NCI-H2227 (cell line): ENCODE measurements at regions not wholly inside any gene's neighbourhood (a gene's known extent, or its start where the extent isn't known, plus 50 kb on each side); places are given as distances from the start of the nearest gene placed in this dataset.
A peak's percentile ranks its signal among the peaks of the same experiment; 100 is the strongest.

ENCODE experiments used
- DNase-seq: peaks from one replicate; lab custom pipeline; 2025; ENCODE audit not compliant: unreplicated experiment; lab: John Stamatoyannopoulos, UW

GRCh38 chr1:163872067-163872466 lies 550.3 kb downstream of the NUF2 start:
- no peak for DNase-seq

- no peak for DNase-seq
Measured at GRCh38 chr1:163874070-163874469, 552.3 kb downstream of the NUF2 start.

- DNase-seq = no peak
Measured at GRCh38 chr1:163875200-163875926, 553.6 kb downstream of the NUF2 start.

GRCh38 chr1:163875927-163876320 lies 554.2 kb downstream of the NUF2 start:
- peak; percentile 11 for DNase-seq

- DNase-seq = no peak
Measured at GRCh38 chr1:163876546-163876945, 554.8 kb downstream of the NUF2 start.

GRCh38 chr1:163877016-163877415 lies 555.3 kb downstream of the NUF2 start:
- DNase-seq = no peak

GRCh38 chr1:163885510-163885909 lies 563.8 kb downstream of the NUF2 start:
- no peak for DNase-seq

- DNase-seq = no peak
Measured at GRCh38 chr1:163896001-163896400, 574.2 kb downstream of the NUF2 start.

GRCh38 chr1:163897412-163898155 lies 575.8 kb downstream of the NUF2 start:
- no peak for DNase-seq

GRCh38 chr1:163906283-163906682 lies 584.5 kb downstream of the NUF2 start:
- DNase-seq = no peak

GRCh38 chr1:163912170-163912884 lies 590.6 kb downstream of the NUF2 start:
- no peak for DNase-seq

- no peak for DNase-seq
Measured at GRCh38 chr1:163914785-163915413, 593.1 kb downstream of the NUF2 start.

GRCh38 chr1:163922743-163923201 lies 601.0 kb downstream of the NUF2 start:
- no peak for DNase-seq

GRCh38 chr1:163924041-163924440 lies 602.3 kb downstream of the NUF2 start:
- DNase-seq = no peak

- DNase-seq = no peak
Measured at GRCh38 chr1:163927493-163927892, 605.7 kb downstream of the NUF2 start.

GRCh38 chr1:163928069-163928468 lies 606.3 kb downstream of the NUF2 start:
- DNase-seq = no peak

GRCh38 chr1:163928651-163929050 lies 606.9 kb downstream of the NUF2 start:
- no peak for DNase-seq

- DNase-seq = no peak
Measured at GRCh38 chr1:163932901-163933300, 611.1 kb downstream of the NUF2 start.

GRCh38 chr1:163933437-163933836 lies 611.7 kb downstream of the NUF2 start:
- no peak for DNase-seq

- DNase-seq = no peak
Measured at GRCh38 chr1:163935738-163936374, 614.1 kb downstream of the NUF2 start.

GRCh38 chr1:163959622-163960021 lies 599.4 kb upstream of the PBX1 start:
- DNase-seq = no peak
